Fibroblast of lung (primary cell): ENCODE measurements at regions not wholly inside any gene's neighbourhood (a gene's known extent, or its start where the extent isn't known, plus 50 kb on each side); places are given as distances from the start of the nearest gene placed in this dataset.
A peak's percentile ranks its signal among the peaks of the same experiment; 100 is the strongest.

Source experiments
- DNase-seq, 2 donors: peaks; one replicate each; pipeline versions ENCODE4 v3.0.0 to v3.0.0-alpha.2; 2010; ENCODE audit warnings: low read depth in 2 of 2
- H2AFZ ChIP-seq: 2 replicates; pipeline ENCODE4 v1.5.1; 2012; ENCODE audit warnings: low read length, control low read depth, inconsistent platforms
- H3K27ac ChIP-seq: 2 replicates; pipeline ENCODE4 v1.5.1; 2011; ENCODE audit warnings: low read length, control low read depth; ENCODE audit not compliant: insufficient read depth
- H3K27me3 ChIP-seq: 2 replicates; pipeline ENCODE4 v1.5.1; 2011; ENCODE audit warnings: mild to moderate bottlenecking, low read length; ENCODE audit not compliant: control insufficient read depth, insufficient read depth
- H3K36me3 ChIP-seq: 2 replicates; pipeline ENCODE4 v1.5.1; 2011; ENCODE audit warnings: low read length; ENCODE audit not compliant: control insufficient read depth, insufficient read depth
- H3K4me1 ChIP-seq: 2 replicates; pipeline ENCODE4 v1.5.1; 2011; ENCODE audit warnings: low read length; ENCODE audit not compliant: control insufficient read depth, insufficient read depth; ENCODE audit errors: extremely low read depth
- H3K4me2 ChIP-seq: 2 replicates; pipeline ENCODE4 v1.5.1; 2011; ENCODE audit warnings: low read length, control low read depth; ENCODE audit not compliant: insufficient read depth; ENCODE audit errors: extremely low read depth
- H3K4me3 ChIP-seq, 4 experiments: fragments of 200-600 bp in 1 of 4; sonication (generic) in 1 of 4; replicated peaks in 1 of 4; 2 replicates each; pipeline ENCODE4 v1.5.1; 2011 to 2016; ENCODE audit warnings: low read length in 4 of 4, low read depth in 3 of 4, mild to moderate bottlenecking in 3 of 4, control low read depth in 2 of 4, inconsistent platforms in 1 of 4, mixed read lengths in 1 of 4; ENCODE audit not compliant: insufficient read depth in 1 of 4; ENCODE audit errors: control extremely low read depth in 1 of 4
- H3K79me2 ChIP-seq: 2 replicates; pipeline ENCODE4 v1.5.1; 2012; ENCODE audit warnings: mild to moderate bottlenecking, low read length, inconsistent platforms; ENCODE audit not compliant: control insufficient read depth, insufficient read depth
- H3K9ac ChIP-seq: 2 replicates; pipeline ENCODE4 v1.5.1; 2011; ENCODE audit warnings: mild to moderate bottlenecking, low read length, control low read depth; ENCODE audit not compliant: insufficient read depth
- H3K9me3 ChIP-seq: 2 replicates; pipeline ENCODE4 v1.5.1; 2012; ENCODE audit warnings: low read depth, low read length; ENCODE audit not compliant: control insufficient read depth, insufficient read depth
- H4K20me1 ChIP-seq: 2 replicates; pipeline ENCODE4 v1.5.1; 2011; ENCODE audit warnings: low read length; ENCODE audit not compliant: control insufficient read depth, insufficient read depth; ENCODE audit errors: extremely low read depth
- EZH2 ChIP-seq: IDR thresholded peaks from 2 replicates; pipeline ENCODE4 v1.5.1; 2012; ENCODE audit warnings: low read length, control low read depth, mild to moderate bottlenecking; ENCODE audit errors: missing control alignments
- TF ChIP-seq, protein P1 (sequence below), 2 donors: IDR thresholded peaks in 1 of 2; conservative IDR thresholded peaks in 1 of 2; 1 replicate in 1 of 2; 2 replicates in 1 of 2; pipeline ENCODE4 v1.5.1; 2011 to 2012; ENCODE audit warnings: low read length in 2 of 2, control low read depth in 1 of 2, inconsistent platforms in 1 of 2, low read depth in 1 of 2, mild to moderate bottlenecking in 1 of 2

DNA sequence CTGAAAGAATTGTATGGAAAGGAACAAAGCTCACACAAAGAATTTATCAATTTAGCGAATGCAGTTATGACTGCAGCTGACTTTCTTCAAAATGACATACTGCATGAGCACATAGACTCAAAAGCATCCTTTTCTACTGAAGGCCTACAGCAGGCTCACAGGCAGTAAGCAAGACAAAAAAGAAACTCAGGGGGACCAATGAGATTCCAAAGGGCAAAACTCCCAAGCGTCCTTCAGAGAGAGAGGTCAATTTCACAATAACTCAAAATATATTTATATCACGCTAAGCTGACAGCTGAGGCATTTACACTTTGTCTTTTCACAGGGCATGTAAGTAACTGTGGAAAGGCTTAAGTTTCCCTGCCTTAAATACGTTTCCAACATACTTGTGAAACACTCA lies 427.9 kb upstream of the RASGRP1 start:
- H3K79me2 ChIP-seq, result no peaks in the 10 kb centered on the region
- H3K4me3 ChIP-seq, result no peak overlapping the region
- no peaks in the 10 kb centered on the region for H3K36me3 ChIP-seq
- no peak overlapping the region for H3K9ac ChIP-seq
- H3K27me3 ChIP-seq, result no peaks in the 10 kb centered on the region
- peaks cover 13% of the 10 kb centered on the region for H3K4me1 ChIP-seq
- no peak overlapping the region for H2AFZ ChIP-seq
- no peak overlapping the region for H3K27ac ChIP-seq
- DNase-seq, result peak in 1 of 2 donors; percentile 53
- H4K20me1 ChIP-seq, result no peaks in the 10 kb centered on the region
- TF ChIP-seq, protein P1, sequence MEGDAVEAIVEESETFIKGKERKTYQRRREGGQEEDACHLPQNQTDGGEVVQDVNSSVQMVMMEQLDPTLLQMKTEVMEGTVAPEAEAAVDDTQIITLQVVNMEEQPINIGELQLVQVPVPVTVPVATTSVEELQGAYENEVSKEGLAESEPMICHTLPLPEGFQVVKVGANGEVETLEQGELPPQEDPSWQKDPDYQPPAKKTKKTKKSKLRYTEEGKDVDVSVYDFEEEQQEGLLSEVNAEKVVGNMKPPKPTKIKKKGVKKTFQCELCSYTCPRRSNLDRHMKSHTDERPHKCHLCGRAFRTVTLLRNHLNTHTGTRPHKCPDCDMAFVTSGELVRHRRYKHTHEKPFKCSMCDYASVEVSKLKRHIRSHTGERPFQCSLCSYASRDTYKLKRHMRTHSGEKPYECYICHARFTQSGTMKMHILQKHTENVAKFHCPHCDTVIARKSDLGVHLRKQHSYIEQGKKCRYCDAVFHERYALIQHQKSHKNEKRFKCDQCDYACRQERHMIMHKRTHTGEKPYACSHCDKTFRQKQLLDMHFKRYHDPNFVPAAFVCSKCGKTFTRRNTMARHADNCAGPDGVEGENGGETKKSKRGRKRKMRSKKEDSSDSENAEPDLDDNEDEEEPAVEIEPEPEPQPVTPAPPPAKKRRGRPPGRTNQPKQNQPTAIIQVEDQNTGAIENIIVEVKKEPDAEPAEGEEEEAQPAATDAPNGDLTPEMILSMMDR (conservative IDR thresholded peaks at IDR 0.05 in 1 of 2, IDR thresholded peaks at IDR 0.05 in 1 of 2; ENCODE audit: low read depth in 1 of 2, low read length in 2 of 2), result no peak
- TF ChIP-seq EZH2, result no peak
- no peak overlapping the region for H3K4me2 ChIP-seq
- H3K9me3 ChIP-seq, result no peaks in the 10 kb centered on the region

DNA sequence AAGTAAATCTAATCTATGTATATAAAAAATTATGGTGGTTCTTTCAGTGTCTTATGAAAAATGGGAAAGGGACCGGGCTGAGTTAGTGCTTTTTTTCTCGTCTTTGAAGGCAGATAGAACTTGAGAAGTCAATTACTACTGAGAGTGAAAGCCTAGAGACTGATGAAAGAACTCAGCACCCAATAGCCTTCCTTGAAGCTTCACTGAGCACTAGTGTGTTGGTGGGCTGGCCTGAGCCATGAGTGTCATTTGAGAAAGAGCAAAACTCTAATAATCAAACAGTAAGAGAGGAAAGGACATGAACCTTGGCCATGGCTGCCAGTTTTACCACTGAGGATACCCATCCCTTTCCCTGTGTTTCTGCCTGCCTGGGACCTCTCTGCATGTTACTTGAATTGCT lies 428.3 kb upstream of the RASGRP1 start:
- peaks cover 13% of the 10 kb centered on the region for H3K4me1 ChIP-seq
- H3K9ac ChIP-seq, result no peak overlapping the region
- H3K4me2 ChIP-seq, result no peak overlapping the region
- peak overlapping the region; percentile 30 for H3K27ac ChIP-seq
- no peaks in the 10 kb centered on the region for H3K36me3 ChIP-seq
- no peak overlapping the region for H3K4me3 ChIP-seq
- TF ChIP-seq, protein P1 (conservative IDR thresholded peaks at IDR 0.05 in 1 of 2, IDR thresholded peaks at IDR 0.05 in 1 of 2; ENCODE audit: low read depth in 1 of 2, low read length in 2 of 2), result no peak
- no peak for TF ChIP-seq EZH2
- no peaks in the 10 kb centered on the region for H3K27me3 ChIP-seq
- no peak for DNase-seq
- H3K9me3 ChIP-seq, result no peaks in the 10 kb centered on the region
- no peak overlapping the region for H2AFZ ChIP-seq
- no peaks in the 10 kb centered on the region for H3K79me2 ChIP-seq
- no peaks in the 10 kb centered on the region for H4K20me1 ChIP-seq

DNA sequence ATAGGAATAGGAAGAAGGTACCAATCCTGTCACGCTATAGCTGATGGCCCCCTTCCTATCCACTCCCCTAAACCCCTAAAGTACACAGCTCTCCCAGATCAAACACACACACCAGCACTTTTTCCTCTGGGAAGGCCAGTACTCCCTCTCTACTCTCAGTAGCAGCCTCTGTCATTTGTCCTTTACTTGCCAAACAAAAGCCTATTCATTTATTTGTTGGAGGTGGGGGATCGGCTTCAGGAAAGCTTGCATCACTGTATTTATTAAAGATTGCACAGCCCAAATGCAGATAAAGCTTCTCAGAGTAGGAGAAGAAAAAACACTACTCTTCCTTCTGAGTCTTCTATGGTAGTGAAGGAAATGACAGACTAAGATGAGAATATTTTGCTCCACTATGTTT lies 429.7 kb upstream of the RASGRP1 start:
- no peak overlapping the region for H3K4me3 ChIP-seq
- no peaks in the 10 kb centered on the region for H3K27me3 ChIP-seq
- H2AFZ ChIP-seq, result no peak overlapping the region
- no peaks in the 10 kb centered on the region for H4K20me1 ChIP-seq
- H3K79me2 ChIP-seq, result no peaks in the 10 kb centered on the region
- H3K4me2 ChIP-seq, result no peak overlapping the region
- no peaks in the 10 kb centered on the region for H3K36me3 ChIP-seq
- peaks cover 13% of the 10 kb centered on the region for H3K4me1 ChIP-seq
- no peak overlapping the region for H3K27ac ChIP-seq
- no peaks in the 10 kb centered on the region for H3K9me3 ChIP-seq
- DNase-seq, result peak in 1 of 2 donors; percentile 26
- no peak for TF ChIP-seq EZH2
- TF ChIP-seq, protein P1 (conservative IDR thresholded peaks at IDR 0.05 in 1 of 2, IDR thresholded peaks at IDR 0.05 in 1 of 2; ENCODE audit: low read depth in 1 of 2, low read length in 2 of 2), result no peak
- H3K9ac ChIP-seq, result no peak overlapping the region
